SK-MEL-5 (cell line): ENCODE measurements at regions not wholly inside any gene's neighbourhood (a gene's known extent, or its start where the extent isn't known, plus 50 kb on each side); places are given as distances from the start of the nearest gene placed in this dataset.
"Not testable (repeated sequence)": the region's sequence is repeated elsewhere in the genome, so short reads cannot be mapped to it uniquely, and the experiment has no call there.

ENCODE experiments used
- DNase-seq: peaks from one replicate; pipeline ENCODE4 v3.0.0-alpha.2; 2016; ENCODE audit warnings: low read depth, low spot score
- in situ Hi-C: cut with HindIII; loops from 2 replicates; pipeline ENCODE4 v1.10.0; 2016; ENCODE audit warnings: low sequenced_read_pairs, high pct_unique_total_duplicates, low pct_unique_long_range_greater_than_20kb
- small RNA-seq, 2 experiments: library from RNA; depleted of rRNA; stranded (forward); fragments of <200 nt; gene quantifications; one replicate each; pipeline ENCODE3, GENCODE V24; 2014

- in situ Hi-C loops, result no loop called here
- DNase-seq, result no peak
These were observed 60.0 kb upstream of the HELT start for GRCh38 chr4:184958127-184958922.

DNA sequence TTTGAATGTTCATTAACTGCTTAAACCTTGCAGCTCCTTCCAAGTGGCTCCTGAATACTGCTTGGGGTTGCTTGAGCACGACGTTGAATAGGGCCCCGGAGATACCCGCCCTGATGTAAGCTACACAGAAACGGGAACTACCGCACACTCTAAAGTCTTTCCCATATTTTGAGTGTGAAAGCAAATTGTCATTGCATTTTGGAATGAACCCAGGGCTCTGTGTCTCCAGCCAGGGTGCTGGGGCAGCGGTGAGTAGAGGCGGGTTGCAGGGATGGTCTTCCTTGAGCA is 59.4 kb upstream of the HELT start:
- in situ Hi-C loops, result no loop called here
- DNase-seq, result no peak

DNA sequence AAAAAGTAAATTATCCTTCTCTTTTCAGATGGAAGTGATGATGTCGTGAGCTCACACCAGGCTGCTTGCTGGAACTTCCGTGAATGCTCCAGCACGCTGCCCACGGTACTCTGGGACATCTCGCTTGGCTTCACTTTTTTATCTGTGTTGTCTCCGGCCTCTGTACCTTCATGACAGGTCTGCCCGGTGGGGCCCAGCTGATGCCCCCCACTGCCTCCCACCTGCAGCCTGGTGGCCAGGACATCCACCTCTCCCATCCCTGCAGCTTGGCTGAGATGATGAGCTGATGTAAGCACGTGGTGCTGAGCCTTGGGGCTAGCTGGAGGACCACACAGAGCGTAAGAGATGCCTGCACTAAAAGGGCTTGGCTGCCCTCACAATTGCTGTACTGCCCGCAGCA is 59.0 kb upstream of the HELT start:
- in situ Hi-C loops, result no loop called here
- no peak for DNase-seq

DNA sequence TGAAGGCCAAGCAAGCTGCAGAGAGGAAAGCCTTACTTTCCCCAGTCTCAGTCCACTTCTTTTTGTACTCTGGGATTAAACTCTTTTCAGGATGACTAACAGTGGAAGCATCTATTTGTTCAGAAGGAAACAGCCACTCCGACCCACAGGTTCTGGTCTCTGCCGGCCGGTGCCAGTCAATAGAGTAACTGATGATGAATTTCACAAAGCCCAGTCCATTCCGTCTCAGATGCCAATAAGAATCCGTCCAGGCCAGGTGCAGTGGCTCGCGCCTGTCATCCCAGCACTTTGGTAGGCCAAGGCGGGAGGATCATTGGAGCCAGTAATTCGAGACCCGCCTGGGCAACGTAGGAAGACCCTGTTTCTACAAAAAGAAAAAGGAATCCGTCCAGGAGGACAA is 58.5 kb upstream of the HELT start:
- in situ Hi-C loops, result no loop called here
- DNase-seq, result no peak

- in situ Hi-C loops, result no loop called here
- no peak for DNase-seq
These were observed 57.8 kb upstream of the HELT start for GRCh38 chr4:184960505-184960971.

DNA sequence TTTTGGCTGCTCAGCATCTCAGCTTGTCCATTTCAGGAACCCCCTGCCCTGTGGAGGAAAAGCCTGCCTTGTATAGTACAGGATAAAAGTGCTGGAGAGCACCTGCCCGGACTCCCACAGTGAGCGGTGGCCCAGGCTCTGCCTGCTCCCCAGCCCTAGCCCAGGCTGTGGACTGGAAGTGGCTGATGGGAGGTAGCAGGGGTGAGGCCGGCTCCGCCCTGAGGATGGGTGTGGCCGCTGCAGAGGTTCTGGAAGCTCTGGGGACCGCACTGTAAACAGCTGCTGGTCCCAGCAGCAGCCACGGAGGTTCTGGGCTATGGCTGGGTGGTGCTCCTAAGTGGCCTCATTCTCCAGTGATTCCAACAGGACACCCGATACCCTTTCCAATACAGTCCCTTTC is 56.6 kb upstream of the HELT start:
- DNase-seq, result no peak
- in situ Hi-C loops, result no loop called here

DNA sequence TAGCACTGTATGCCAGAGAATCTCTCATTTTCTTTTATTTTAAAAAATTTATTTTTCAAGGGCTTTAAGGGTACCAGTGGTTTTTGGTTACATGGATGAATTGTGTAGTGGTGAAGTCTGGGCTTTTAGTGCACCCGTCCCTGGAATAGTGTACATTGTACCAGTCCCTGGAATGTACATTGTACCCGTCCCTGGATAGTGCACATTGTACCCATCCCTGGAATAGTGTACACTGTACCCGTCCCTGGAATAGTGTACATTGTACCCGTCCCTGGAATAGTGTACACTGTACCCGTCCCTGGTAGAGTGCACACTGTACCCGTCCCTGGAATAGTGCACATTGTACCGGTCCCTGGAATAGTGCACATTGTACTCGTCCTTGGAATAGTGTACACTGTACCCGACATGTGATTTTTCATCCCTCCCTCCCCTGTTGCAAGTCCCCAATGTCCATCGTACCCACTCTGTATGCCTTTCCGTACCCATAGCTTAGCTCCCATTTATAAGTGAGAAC is 56.1 kb upstream of the HELT start:
- in situ Hi-C loops, result no loop called here
- no peak for DNase-seq

DNA sequence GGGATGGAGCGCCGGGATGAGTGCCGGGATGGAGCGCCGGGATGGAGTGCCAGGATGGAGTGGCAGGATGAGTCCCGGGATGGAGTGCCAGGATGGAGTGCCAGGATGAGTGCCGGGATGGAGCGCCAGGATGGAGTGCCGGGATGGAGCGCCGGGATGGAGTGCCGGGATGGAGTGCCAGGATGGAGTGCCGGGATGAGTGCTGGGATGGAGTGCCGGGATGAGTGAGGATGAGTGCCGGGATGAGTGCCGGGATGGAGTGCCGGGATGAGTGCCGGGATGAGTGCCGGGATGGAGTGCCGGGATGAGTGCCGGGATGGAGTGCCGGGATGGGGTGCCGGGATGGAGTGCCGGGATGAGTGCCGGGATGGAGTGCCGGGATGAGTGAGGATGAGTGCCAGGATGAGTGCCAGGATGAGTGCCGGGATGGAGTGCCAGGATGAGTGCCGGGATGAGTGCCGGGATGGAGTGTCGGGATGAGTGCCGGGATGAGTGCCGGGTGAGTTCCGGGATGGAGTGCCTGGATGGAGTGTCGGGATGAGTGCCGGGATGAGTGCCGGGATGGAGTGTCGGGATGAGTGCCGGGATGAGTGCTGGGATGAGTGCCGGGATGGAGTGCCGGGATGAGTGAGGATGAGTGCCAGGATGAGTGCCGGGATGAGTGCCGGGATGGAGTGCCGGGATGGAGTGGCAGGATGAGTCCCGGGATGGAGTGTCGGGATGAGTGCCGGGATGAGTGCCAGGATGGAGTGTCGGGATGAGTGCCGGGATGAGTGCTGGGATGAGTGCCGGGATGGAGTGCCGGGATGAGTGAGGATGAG is 52.9 kb upstream of the HELT start:
- in situ Hi-C loops, DNase-seq: not testable (repeated sequence)

DNA sequence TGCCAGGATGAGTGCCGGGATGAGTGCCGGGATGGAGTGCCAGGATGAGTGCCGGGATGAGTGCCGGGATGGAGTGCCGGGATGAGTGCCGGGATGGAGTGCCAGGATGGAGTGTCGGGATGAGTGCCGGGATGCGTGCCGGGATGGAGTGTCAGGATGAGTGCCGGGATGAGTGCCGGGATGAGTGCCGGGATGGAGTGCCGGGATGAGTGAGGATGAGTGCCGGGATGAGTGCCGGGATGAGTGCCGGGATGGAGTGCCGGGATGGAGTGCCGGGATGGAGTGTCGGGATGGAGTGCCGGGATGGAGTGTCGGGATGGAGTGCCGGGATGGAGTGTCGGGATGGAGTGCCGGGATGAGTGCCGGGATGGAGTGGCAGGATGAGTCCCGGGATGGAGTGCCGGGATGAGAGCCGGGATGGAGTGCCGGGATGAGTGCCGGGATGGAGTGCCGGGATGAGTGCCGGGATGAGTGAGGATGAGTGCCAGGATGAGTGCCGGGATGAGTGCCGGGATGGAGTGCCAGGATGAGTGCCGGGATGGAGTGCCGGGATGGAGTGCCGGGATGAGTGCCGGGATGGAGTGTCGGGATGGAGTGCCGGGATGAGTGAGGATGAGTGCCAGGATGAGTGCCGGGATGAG is 52.1 kb upstream of the HELT start:
- DNase-seq, in situ Hi-C loops: not testable (repeated sequence)

DNA sequence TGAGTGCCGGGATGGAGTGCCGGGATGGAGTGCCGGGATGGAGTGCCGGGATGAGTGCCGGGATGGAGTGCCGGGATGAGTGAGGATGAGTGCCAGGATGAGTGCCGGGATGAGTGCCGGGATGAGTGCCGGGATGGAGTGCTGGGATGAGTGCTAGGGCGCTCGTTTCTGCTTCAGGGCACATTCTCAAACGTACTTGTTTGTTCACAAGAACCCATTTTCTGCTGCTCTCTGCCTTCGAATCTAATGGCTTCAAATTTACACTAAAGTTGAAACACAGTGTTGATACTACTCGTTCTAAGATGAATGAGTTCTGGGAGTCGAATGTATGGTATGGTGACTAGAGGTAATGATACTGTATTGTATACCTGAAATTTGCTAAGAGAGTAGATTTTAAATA is 50.6 kb upstream of the HELT start:
- in situ Hi-C loops, DNase-seq: not testable (repeated sequence)

- no peak for DNase-seq
- in situ Hi-C loops, result no loop called here
These were observed 49.9 kb upstream of the HELT start for GRCh38 chr4:184968366-184968765.

Small RNA genes lying in the stretch of these regions (small RNA-seq; reads per million reads assigned to genes)
- gene MIR4455, result 0 reads per million in 2 experiments
